Astrocyte of the cerebellum (primary cell): ENCODE measurements at regions not wholly inside any gene's neighbourhood (a gene's known extent, or its start where the extent isn't known, plus 50 kb on each side); places are given as distances from the start of the nearest gene placed in this dataset.

Experiments used
- DNase-seq: peaks from one replicate; pipeline ENCODE4 v3.0.0-alpha.2; 2011; ENCODE audit warnings: low read depth
- H3K4me3 ChIP-seq: 2 replicates; pipeline ENCODE4 v1.5.1; 2011; ENCODE audit warnings: mild to moderate bottlenecking, low read depth, low read length, moderate library complexity
- CTCF ChIP-seq: IDR thresholded peaks from 2 replicates; pipeline ENCODE4 v1.5.1; 2012; ENCODE audit warnings: low read length, low read depth, moderate library complexity, mild to moderate bottlenecking; ENCODE audit errors: missing control alignments
- in situ Hi-C: cut with HindIII; loops from 2 replicates; pipeline ENCODE4 v1.10.0; 2017; ENCODE audit warnings: low sequenced_read_pairs

- in situ Hi-C loops, result no loop called here
- DNase-seq, result no peak
- no peak for TF ChIP-seq CTCF
- H3K4me3 ChIP-seq, result no peak overlapping the region
Measured at GRCh38 chr12:68559984-68560850, 50.5 kb upstream of the RAP1B start.

GRCh38 chr12:68560851-68561422, 49.8 kb upstream of the RAP1B start:
- in situ Hi-C loops, result no loop called here
- no peak for TF ChIP-seq CTCF
- DNase-seq, result no peak
- H3K4me3 ChIP-seq, result no peak overlapping the region
